ENCODE measurements at regions not wholly inside any gene's neighbourhood (a gene's known extent, or its start where the extent isn't known, plus 50 kb on each side); places are given as distances from the start of the nearest gene placed in this dataset.

- TF ChIP-seq CTCF (IDR thresholded peaks at IDR 0.05; ENCODE audit: low read depth, low read length): no peak
- DNase-seq: no peak
- H3K27me3 ChIP-seq (ENCODE audit: insufficient read depth, low read depth, severe bottlenecking): no peaks in the 10 kb centered on the region
- H3K36me3 ChIP-seq: no peaks in the 10 kb centered on the region
- no peak overlapping the region for H3K4me3 ChIP-seq (ENCODE audit: low read depth, low read length)
- no peak overlapping the region for H3K27ac ChIP-seq
- no peaks in the 10 kb centered on the region for H3K9me3 ChIP-seq (ENCODE audit: severe bottlenecking)
Measured at GRCh38 chr6:113644861-113645575, 212.1 kb upstream of the MARCKS start.

GRCh38 chr6:113645576-113645970, 211.6 kb upstream of the MARCKS start:
- Histone ChIP-seq H3K27ac (no peak overlapping the region), H3K9me3 (ENCODE audit: severe bottlenecking) (no peaks in the 10 kb centered on the region), H3K4me3 (ENCODE audit: low read depth, low read length) (no peak overlapping the region), H3K36me3 (no peaks in the 10 kb centered on the region), H3K27me3 (ENCODE audit: insufficient read depth, low read depth, severe bottlenecking) (no peaks in the 10 kb centered on the region)
- no peak for DNase-seq
- TF ChIP-seq CTCF (IDR thresholded peaks at IDR 0.05; ENCODE audit: low read depth, low read length): no peak

GRCh38 chr6:113645986-113646385, 211.2 kb upstream of the MARCKS start:
- Histone ChIP-seq H3K36me3 (no peaks in the 10 kb centered on the region), H3K9me3 (ENCODE audit: severe bottlenecking) (no peaks in the 10 kb centered on the region), H3K27ac (no peak overlapping the region), H3K4me3 (ENCODE audit: low read depth, low read length) (no peak overlapping the region), H3K27me3 (ENCODE audit: insufficient read depth, low read depth, severe bottlenecking) (no peaks in the 10 kb centered on the region)
- no peak for DNase-seq
- no peak for TF ChIP-seq CTCF (IDR thresholded peaks at IDR 0.05; ENCODE audit: low read depth, low read length)

GRCh38 chr6:113646701-113647100, 210.4 kb upstream of the MARCKS start:
- H3K27ac ChIP-seq: no peak overlapping the region
- H3K27me3 ChIP-seq (ENCODE audit: insufficient read depth, low read depth, severe bottlenecking): no peaks in the 10 kb centered on the region
- H3K4me3 ChIP-seq (ENCODE audit: low read depth, low read length): no peak overlapping the region
- no peaks in the 10 kb centered on the region for H3K36me3 ChIP-seq
- H3K9me3 ChIP-seq (ENCODE audit: severe bottlenecking): no peaks in the 10 kb centered on the region
- DNase-seq: no peak
- TF ChIP-seq CTCF (IDR thresholded peaks at IDR 0.05; ENCODE audit: low read depth, low read length): no peak

GRCh38 chr6:113647143-113647889, 209.8 kb upstream of the MARCKS start:
- no peak for DNase-seq
- no peak for TF ChIP-seq CTCF (IDR thresholded peaks at IDR 0.05; ENCODE audit: low read depth, low read length)
- no peaks in the 10 kb centered on the region for H3K36me3 ChIP-seq
- H3K27ac ChIP-seq: no peak overlapping the region
- no peaks in the 10 kb centered on the region for H3K9me3 ChIP-seq (ENCODE audit: severe bottlenecking)
- no peaks in the 10 kb centered on the region for H3K27me3 ChIP-seq (ENCODE audit: insufficient read depth, low read depth, severe bottlenecking)
- no peak overlapping the region for H3K4me3 ChIP-seq (ENCODE audit: low read depth, low read length)

Measured in WERI-Rb-1 (cell line).